ENCODE measurements at regions not wholly inside any gene's neighbourhood (a gene's known extent, or its start where the extent isn't known, plus 50 kb on each side); places are given as distances from the start of the nearest gene placed in this dataset.

GRCh38 chr6:14717307-14717706 lies 528.6 kb upstream of the JARID2 start:
- CTCF ChIA-PET = no interaction called here
- H3K27ac Mint-ChIP-seq (ENCODE audit: unreplicated experiment) = no peak overlapping the region
- intact Hi-C loops (cut with micrococcal nuclease; ENCODE audit: unreplicated experiment) = no loop called here

GRCh38 chr6:14718861-14719260 lies 527.0 kb upstream of the JARID2 start:
- peaks cover 6% of the 10 kb centered on the region for H3K36me3 Mint-ChIP-seq (ENCODE audit: insufficient read depth, unreplicated experiment)
- intact Hi-C loops (cut with micrococcal nuclease; ENCODE audit: unreplicated experiment) = no loop called here
- BruUV-seq (replicated peaks) = no TSS peak
- H3K4me3 Mint-ChIP-seq (ENCODE audit: low read depth, unreplicated experiment) = no peak overlapping the region
- CTCF ChIA-PET = no interaction called here
- no peak for TF ChIP-seq CTCF (IDR thresholded peaks at IDR 0.05; ENCODE audit: unreplicated experiment)
- peaks cover 9% of the 10 kb centered on the region for H3K4me1 Mint-ChIP-seq (ENCODE audit: low read depth, unreplicated experiment)
- DNase-seq = no peak
- no peak overlapping the region for H3K27ac Mint-ChIP-seq (ENCODE audit: unreplicated experiment)
- peaks cover 3% of the 10 kb centered on the region for H3K9me3 Mint-ChIP-seq (ENCODE audit: low read depth, unreplicated experiment)
- H3K27me3 Mint-ChIP-seq (ENCODE audit: unreplicated experiment) = no peaks in the 10 kb centered on the region

More at GRCh38 chr6:14717307-14717706, 528.6 kb upstream of the JARID2 start:
- Mint-ChIP-seq H3K36me3 (ENCODE audit: insufficient read depth, unreplicated experiment) (peaks cover 6% of the 10 kb centered on the region), H3K9me3 (ENCODE audit: low read depth, unreplicated experiment) (peaks cover 3% of the 10 kb centered on the region), H3K4me3 (ENCODE audit: low read depth, unreplicated experiment) (no peak overlapping the region), H3K4me1 (ENCODE audit: low read depth, unreplicated experiment) (peaks cover 9% of the 10 kb centered on the region), H3K27me3 (ENCODE audit: unreplicated experiment) (no peaks in the 10 kb centered on the region)
- no peak for TF ChIP-seq CTCF (IDR thresholded peaks at IDR 0.05; ENCODE audit: unreplicated experiment)
- BruUV-seq (replicated peaks) = no TSS peak
- no peak for DNase-seq

- intact Hi-C loops (cut with micrococcal nuclease; ENCODE audit: unreplicated experiment) = no loop called here
These were observed 526.6 kb upstream of the JARID2 start for GRCh38 chr6:14719270-14719669.

GRCh38 chr6:14720411-14721102 lies 525.3 kb upstream of the JARID2 start:
- intact Hi-C loops (cut with micrococcal nuclease; ENCODE audit: unreplicated experiment) = loop anchor here (10.0 kb wide), 1 partner anchor 84 kb away; no protein-coding TSS in a partner anchor
- Mint-ChIP-seq H3K4me3 (ENCODE audit: low read depth, unreplicated experiment) (no peak overlapping the region), H3K4me1 (ENCODE audit: low read depth, unreplicated experiment) (peaks cover 9% of the 10 kb centered on the region), H3K27ac (ENCODE audit: unreplicated experiment) (no peak overlapping the region), H3K27me3 (ENCODE audit: unreplicated experiment) (no peaks in the 10 kb centered on the region), H3K36me3 (ENCODE audit: insufficient read depth, unreplicated experiment) (peaks cover 6% of the 10 kb centered on the region), H3K9me3 (ENCODE audit: low read depth, unreplicated experiment) (peaks cover 3% of the 10 kb centered on the region)
- no peak for TF ChIP-seq CTCF (IDR thresholded peaks at IDR 0.05; ENCODE audit: unreplicated experiment)
- BruUV-seq (replicated peaks) = no TSS peak
- DNase-seq = no peak
- CTCF ChIA-PET = no interaction called here

More at GRCh38 chr6:14719270-14719669, 526.6 kb upstream of the JARID2 start:
- Mint-ChIP-seq H3K27me3 (ENCODE audit: unreplicated experiment) (no peaks in the 10 kb centered on the region), H3K4me3 (ENCODE audit: low read depth, unreplicated experiment) (no peak overlapping the region), H3K4me1 (ENCODE audit: low read depth, unreplicated experiment) (peaks cover 9% of the 10 kb centered on the region), H3K36me3 (ENCODE audit: insufficient read depth, unreplicated experiment) (peaks cover 6% of the 10 kb centered on the region), H3K27ac (ENCODE audit: unreplicated experiment) (no peak overlapping the region), H3K9me3 (ENCODE audit: low read depth, unreplicated experiment) (peaks cover 3% of the 10 kb centered on the region)
- DNase-seq = no peak
- BruUV-seq (replicated peaks) = no TSS peak
- no peak for TF ChIP-seq CTCF (IDR thresholded peaks at IDR 0.05; ENCODE audit: unreplicated experiment)
- CTCF ChIA-PET = no interaction called here
